NCI-H2029 (cell line): ENCODE measurements at regions not wholly inside any gene's neighbourhood (a gene's known extent, or its start where the extent isn't known, plus 50 kb on each side); places are given as distances from the start of the nearest gene placed in this dataset.
A peak's percentile ranks its signal among the peaks of the same experiment; 100 is the strongest.

Experiments
- DNase-seq: peaks from one replicate; lab custom pipeline; 2025; lab: John Stamatoyannopoulos, UW

- no peak for DNase-seq
Observed at GRCh38 chr12:59839514-59839913, 243.7 kb downstream of the SLC16A7 start.

DNA sequence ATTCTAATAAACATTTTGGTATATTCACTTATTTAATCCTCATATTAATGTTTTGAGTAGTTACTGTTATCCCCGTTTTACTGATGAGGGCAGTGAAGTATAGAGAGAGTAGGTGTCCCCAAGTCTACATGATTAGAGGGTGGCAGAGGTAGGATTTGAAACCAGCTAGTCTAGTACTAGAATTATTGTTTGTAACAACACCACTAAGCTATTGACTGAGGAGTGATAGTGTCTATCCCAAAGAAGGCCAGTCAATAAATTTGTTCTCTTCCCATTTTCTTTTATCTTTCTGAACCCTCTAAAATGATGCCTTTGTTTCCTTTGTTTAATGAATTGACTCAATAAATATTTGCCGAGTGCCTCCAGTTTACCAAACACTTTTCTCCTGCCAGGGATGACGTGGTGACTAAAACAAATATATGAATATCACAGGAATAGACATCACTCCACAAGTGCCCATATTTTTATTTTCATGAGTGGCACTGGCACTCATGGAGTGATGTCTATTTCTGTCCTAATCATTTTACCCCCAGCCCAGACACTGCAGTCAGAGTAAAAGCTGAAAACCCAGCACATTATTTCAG is 247.5 kb downstream of the SLC16A7 start:
- DNase-seq: peak; percentile 92

DNA sequence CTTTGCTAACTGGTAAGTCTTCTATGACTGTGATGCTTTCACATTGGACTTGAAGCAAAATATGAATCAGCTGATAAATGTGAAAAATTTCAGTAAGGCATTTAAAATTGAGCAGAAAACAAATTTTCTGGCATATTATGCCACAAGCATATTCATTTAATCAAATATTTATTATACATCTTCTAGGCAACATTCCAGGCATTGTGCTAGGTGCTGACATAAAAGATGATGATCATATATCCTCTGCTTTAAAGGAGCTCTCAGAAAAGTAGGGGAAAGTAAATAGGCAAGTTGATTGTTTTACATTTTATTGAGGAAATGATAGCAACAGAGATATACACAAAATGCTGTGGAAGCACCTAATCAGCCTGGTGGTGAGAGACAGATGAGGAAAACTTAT is 248.9 kb downstream of the SLC16A7 start:
- no peak for DNase-seq

DNA sequence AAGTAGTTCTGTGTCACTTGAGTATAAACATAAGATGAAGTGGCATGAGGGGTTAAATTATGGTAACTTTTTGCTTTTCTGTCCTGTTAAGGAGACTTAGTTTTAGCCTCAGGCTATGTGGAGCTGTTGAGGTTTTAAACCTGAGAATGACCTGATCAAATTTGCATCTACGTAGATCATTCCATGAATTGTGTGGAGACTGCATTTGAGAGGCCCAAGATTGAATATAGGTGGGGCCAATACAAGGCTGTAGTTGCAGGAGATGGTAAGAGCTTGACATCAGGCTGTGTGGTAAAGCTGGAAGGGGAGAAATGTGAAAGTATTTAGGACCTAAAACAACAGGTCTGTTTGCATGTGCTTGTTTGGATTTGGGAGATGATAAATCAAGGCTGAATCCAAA is 249.5 kb downstream of the SLC16A7 start:
- DNase-seq: no peak

GRCh38 chr12:59847127-59847526 is 251.3 kb downstream of the SLC16A7 start:
- no peak for DNase-seq

DNA sequence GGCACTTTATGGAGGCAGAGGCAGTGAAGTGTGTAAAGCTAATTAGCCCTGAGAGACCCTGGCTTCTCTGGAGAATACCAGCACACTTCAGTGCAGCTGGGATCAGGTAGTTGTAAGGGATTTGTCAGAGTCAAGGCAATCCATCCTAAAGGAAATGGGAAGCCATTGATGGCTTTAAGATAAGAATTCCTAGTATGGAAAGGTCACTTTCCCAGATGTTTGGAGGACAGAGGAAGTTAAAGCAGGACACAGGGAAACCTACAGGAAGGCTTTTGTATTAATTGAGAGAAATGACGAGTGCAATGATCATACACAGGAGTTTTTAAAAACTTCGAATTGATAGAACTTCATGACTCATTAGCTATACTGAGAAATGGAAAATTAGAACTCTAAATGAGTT is 254.4 kb downstream of the SLC16A7 start:
- no peak for DNase-seq

GRCh38 chr12:59858508-59859170 is 262.8 kb downstream of the SLC16A7 start:
- no peak for DNase-seq

DNA sequence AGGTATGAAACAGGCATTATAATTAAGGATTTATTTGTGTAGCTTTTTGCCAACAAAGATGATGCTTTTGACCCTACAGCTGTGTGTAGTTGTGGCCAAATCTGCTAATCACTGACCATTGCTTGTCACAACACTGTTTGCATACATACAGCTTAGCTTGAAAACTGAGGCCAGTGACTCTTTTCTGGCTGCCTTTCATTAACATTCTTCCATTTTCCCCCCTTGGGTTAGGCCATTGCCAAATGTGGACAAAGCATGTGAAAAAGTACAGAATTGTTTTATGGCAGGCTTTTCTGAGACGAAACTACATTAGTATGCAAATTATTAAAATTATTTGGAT is 263.3 kb downstream of the SLC16A7 start:
- DNase-seq: no peak

DNA sequence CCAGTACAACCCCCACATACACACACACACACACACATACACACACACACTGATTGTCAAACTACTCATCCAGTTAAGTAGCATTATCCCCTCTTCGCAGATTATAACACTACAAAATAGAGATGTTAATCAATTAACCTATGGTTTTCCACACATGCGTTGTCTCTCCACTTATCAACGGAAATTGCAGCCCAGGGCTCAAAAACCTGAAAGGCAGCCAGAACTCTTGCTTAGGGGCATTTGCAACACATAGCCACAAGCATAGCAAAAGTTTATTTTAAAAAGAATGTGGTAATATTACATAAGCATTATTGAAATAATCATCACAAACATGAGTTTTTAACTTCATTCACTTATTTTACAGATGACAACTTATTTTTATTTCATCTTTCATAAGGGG is 265.8 kb downstream of the SLC16A7 start:
- DNase-seq: no peak

DNA sequence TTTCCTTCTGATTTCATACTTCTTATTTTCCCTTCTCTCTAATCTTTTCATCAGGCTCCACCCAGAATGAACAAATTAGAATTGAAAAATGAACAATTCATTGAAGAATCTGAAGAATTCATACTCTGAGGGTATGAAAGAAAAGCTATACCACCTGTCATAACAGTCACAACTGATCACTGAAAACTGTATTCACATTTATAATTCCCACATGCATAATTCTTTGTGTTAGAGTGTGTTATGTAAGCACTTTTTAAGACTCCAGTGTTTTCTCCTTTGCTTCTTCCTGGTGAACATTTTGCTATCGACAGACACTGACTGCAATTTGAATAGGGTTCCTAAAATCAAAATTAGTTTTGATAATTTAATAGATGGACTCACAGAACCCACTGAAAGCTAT is 271.2 kb downstream of the SLC16A7 start:
- no peak for DNase-seq

DNA sequence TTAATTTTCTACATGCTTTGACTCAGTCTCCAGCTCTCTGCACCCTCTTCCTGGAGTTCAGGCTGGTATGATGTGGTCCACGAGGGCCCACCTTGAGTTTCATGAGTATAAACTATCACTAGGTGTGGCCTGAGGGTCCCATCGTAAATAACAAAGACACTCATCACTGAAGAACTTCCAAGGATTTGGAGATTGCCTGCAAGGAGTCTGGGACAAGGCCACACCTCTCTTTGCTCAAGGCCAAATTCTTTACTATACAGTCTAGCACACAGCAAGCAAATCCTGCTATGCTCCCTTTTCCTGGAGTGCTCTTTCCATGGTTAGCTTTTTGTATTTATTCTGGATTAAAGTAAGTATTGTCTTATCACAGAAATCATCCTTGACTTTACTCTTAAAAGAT is 271.9 kb downstream of the SLC16A7 start:
- no peak for DNase-seq

- no peak for DNase-seq
Observed at GRCh38 chr12:59871779-59872178, 275.9 kb downstream of the SLC16A7 start.

GRCh38 chr12:59873136-59873535 is 277.3 kb downstream of the SLC16A7 start:
- no peak for DNase-seq

DNA sequence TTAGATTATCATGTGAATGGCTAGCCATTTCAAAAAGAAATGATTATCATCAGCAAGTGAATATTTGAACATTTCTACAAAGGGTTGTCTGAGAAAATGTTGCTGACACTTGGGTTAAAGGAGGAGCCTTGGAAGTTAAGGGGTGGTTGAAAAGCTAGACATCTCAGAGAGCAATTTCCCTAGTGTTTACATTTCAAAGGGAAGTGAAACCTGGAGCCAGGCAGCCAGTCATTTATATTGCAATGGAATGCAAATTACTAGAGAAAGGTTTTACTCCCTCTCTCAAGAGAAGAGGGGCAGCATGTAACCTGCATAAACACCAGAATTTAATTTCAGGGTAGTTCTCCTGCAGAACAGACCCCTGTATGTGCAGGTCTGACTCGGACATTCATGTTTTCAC is 279.0 kb downstream of the SLC16A7 start:
- no peak for DNase-seq

GRCh38 chr12:59886131-59886733 is 290.4 kb downstream of the SLC16A7 start:
- no peak for DNase-seq

DNA sequence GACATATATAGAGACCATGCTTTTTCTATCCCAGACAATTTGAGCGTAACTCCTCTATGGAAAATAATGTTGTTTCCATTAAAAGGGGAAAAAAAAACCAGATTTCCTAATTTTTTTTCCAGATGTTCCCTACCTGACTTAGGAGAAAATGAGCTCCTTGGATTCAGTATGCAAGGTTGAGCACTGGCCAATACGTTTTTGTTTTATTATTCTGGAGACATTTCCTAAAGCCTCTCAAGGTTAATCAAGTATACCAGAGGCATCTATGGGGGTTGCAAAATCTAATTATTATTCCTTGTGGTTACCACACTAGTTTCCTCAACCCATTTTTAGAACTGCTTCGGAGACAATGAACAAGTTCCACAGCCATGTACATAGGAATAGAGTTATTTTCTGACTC is 291.3 kb downstream of the SLC16A7 start:
- DNase-seq: no peak

GRCh38 chr12:59890896-59891579 is 295.2 kb downstream of the SLC16A7 start:
- no peak for DNase-seq

- DNase-seq: no peak
Observed at GRCh38 chr12:59895166-59895775, 299.4 kb downstream of the SLC16A7 start.

- no peak for DNase-seq
Observed at GRCh38 chr12:59904874-59905521, 309.2 kb downstream of the SLC16A7 start.

- no peak for DNase-seq
Observed at GRCh38 chr12:59911516-59911915, 315.7 kb downstream of the SLC16A7 start.

DNA sequence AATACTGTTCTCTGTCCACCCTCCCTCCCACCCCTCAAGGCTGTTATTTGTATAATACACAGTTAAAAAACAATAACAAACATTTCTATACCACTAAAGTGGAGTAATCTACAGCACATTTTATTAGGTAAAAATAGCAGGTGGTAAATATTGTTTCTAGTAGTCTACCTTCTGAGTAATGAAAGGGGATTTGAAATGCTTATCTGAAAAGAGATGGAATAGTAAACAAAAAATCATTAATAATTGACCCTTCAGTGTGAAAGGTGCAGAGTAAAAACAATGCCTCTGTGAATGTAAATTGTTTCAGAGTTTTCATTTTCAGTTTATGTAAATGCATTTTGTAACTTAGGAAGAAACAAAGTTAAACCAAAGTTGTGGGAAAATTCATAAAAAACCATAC is 321.2 kb downstream of the SLC16A7 start:
- no peak for DNase-seq

DNA sequence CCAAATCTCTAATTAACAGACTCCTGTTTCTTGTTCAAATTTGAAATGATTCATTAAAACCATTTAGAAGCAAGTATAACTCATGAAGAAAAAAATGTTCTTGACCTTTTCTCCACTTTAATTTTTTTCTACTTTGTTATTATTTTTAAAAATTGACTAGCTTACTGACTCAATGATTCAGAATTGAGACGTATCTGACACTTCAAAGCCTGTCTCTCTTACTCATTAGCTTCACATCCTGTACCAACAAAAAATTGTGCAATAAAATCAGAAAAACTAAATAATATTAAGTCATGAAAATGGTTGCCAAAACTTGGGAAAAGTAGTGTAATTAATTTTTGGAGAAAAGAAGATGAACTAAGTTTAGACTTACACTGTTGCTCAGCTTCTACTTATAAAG is 331.2 kb downstream of the SLC16A7 start:
- DNase-seq: no peak
